ENCODE measurements at regions not wholly inside any gene's neighbourhood (a gene's known extent, or its start where the extent isn't known, plus 50 kb on each side); places are given as distances from the start of the nearest gene placed in this dataset.
"Not testable (repeated sequence)": the region's sequence is repeated elsewhere in the genome, so short reads cannot be mapped to it uniquely, and the experiment has no call there.

GRCh38 chr3:23709987-23710386 lies 95.8 kb upstream of the UBE2E1 start:
- no peak for DNase-seq (ENCODE audit: low read depth)

- peak; percentile 71 for DNase-seq (ENCODE audit: low read depth)
Measured at GRCh38 chr3:23710555-23710954, 95.2 kb upstream of the UBE2E1 start.

- no peak for DNase-seq (ENCODE audit: low read depth)
Measured at GRCh38 chr3:23711916-23712494, 93.8 kb upstream of the UBE2E1 start.

GRCh38 chr3:23712656-23713559 lies 92.8 kb upstream of the UBE2E1 start:
- peak; percentile 95 for DNase-seq (ENCODE audit: low read depth)

- DNase-seq (ENCODE audit: low read depth) = no peak
Measured at GRCh38 chr3:23713641-23714040, 92.1 kb upstream of the UBE2E1 start.

GRCh38 chr3:23720059-23720458 lies 85.7 kb upstream of the UBE2E1 start:
- no peak for DNase-seq (ENCODE audit: low read depth)

- no peak for DNase-seq (ENCODE audit: low read depth)
Measured at GRCh38 chr3:23720885-23721284, 84.9 kb upstream of the UBE2E1 start.

GRCh38 chr3:23723141-23723540 lies 82.6 kb upstream of the UBE2E1 start:
- no peak for DNase-seq (ENCODE audit: low read depth)

- DNase-seq (ENCODE audit: low read depth) = no peak
Measured at GRCh38 chr3:23723930-23724329, 81.8 kb upstream of the UBE2E1 start.

GRCh38 chr3:23726811-23727548 lies 78.8 kb upstream of the UBE2E1 start:
- DNase-seq (ENCODE audit: low read depth) = no peak

GRCh38 chr3:23728601-23729117 lies 77.1 kb upstream of the UBE2E1 start:
- no peak for DNase-seq (ENCODE audit: low read depth)

- not testable (repeated sequence) for DNase-seq (ENCODE audit: low read depth)
Measured at GRCh38 chr3:23729362-23729761, 76.4 kb upstream of the UBE2E1 start.

GRCh38 chr3:23734481-23734880 lies 71.3 kb upstream of the UBE2E1 start:
- no peak for DNase-seq (ENCODE audit: low read depth)

GRCh38 chr3:23735062-23735461 lies 70.7 kb upstream of the UBE2E1 start:
- no peak for DNase-seq (ENCODE audit: low read depth)

- no peak for DNase-seq (ENCODE audit: low read depth)
Measured at GRCh38 chr3:23735535-23736326, 70.0 kb upstream of the UBE2E1 start.

- no peak for DNase-seq (ENCODE audit: low read depth)
Measured at GRCh38 chr3:23738944-23739343, 66.8 kb upstream of the UBE2E1 start.

- no peak for DNase-seq (ENCODE audit: low read depth)
Measured at GRCh38 chr3:23739536-23739935, 66.2 kb upstream of the UBE2E1 start.

- DNase-seq (ENCODE audit: low read depth) = no peak
Measured at GRCh38 chr3:23740517-23740965, 65.2 kb upstream of the UBE2E1 start.

- no peak for DNase-seq (ENCODE audit: low read depth)
Measured at GRCh38 chr3:23741036-23741706, 64.6 kb upstream of the UBE2E1 start.

- DNase-seq (ENCODE audit: low read depth) = no peak
Measured at GRCh38 chr3:23743141-23743784, 62.5 kb upstream of the UBE2E1 start.

GRCh38 chr3:23746441-23746840 lies 59.3 kb upstream of the UBE2E1 start:
- no peak for DNase-seq (ENCODE audit: low read depth)
